ENCODE measurements at regions not wholly inside any gene's neighbourhood (a gene's known extent, or its start where the extent isn't known, plus 50 kb on each side); places are given as distances from the start of the nearest gene placed in this dataset.
"Not testable (repeated sequence)": the region's sequence is repeated elsewhere in the genome, so short reads cannot be mapped to it uniquely, and the experiment has no call there.

GRCh38 chr4:110850461-110851442, 227.9 kb upstream of the PITX2 start:
- DNase-seq = no peak

- no peak for DNase-seq
Observed at GRCh38 chr4:110851989-110852388, 229.1 kb upstream of the PITX2 start.

GRCh38 chr4:110852793-110853192, 229.9 kb upstream of the PITX2 start:
- DNase-seq = no peak

- no peak for DNase-seq
Observed at GRCh38 chr4:110853242-110853641, 230.4 kb upstream of the PITX2 start.

GRCh38 chr4:110854021-110854678, 231.3 kb upstream of the PITX2 start:
- DNase-seq = no peak

- DNase-seq = no peak
Observed at GRCh38 chr4:110860125-110860524, 237.2 kb upstream of the PITX2 start.

GRCh38 chr4:110860901-110861300, 238.0 kb upstream of the PITX2 start:
- DNase-seq = no peak

- DNase-seq = no peak
Observed at GRCh38 chr4:110865611-110866259, 242.9 kb upstream of the PITX2 start.

- DNase-seq = no peak
Observed at GRCh38 chr4:110867251-110867960, 244.5 kb upstream of the PITX2 start.

- DNase-seq = no peak
Observed at GRCh38 chr4:110867981-110868720, 245.3 kb upstream of the PITX2 start.

- DNase-seq = no peak
Observed at GRCh38 chr4:110869114-110869513, 246.2 kb upstream of the PITX2 start.

- DNase-seq = peak; percentile 87
Observed at GRCh38 chr4:110869862-110870572, 247.1 kb upstream of the PITX2 start.

- not testable (repeated sequence) for DNase-seq
Observed at GRCh38 chr4:110876214-110876613, 253.3 kb upstream of the PITX2 start.

- no peak for DNase-seq
Observed at GRCh38 chr4:110876866-110877265, 254.0 kb upstream of the PITX2 start.

GRCh38 chr4:110877778-110878370, 255.0 kb upstream of the PITX2 start:
- no peak for DNase-seq

- no peak for DNase-seq
Observed at GRCh38 chr4:110878413-110878812, 255.5 kb upstream of the PITX2 start.

- no peak for DNase-seq
Observed at GRCh38 chr4:110878956-110879355, 256.1 kb upstream of the PITX2 start.

- no peak for DNase-seq
Observed at GRCh38 chr4:110886270-110886669, 263.4 kb upstream of the PITX2 start.

GRCh38 chr4:110886856-110887255, 264.0 kb upstream of the PITX2 start:
- DNase-seq = no peak

- DNase-seq = no peak
Observed at GRCh38 chr4:110897784-110898183, 274.9 kb upstream of the PITX2 start.

GRCh38 chr4:110898290-110898689, 275.4 kb upstream of the PITX2 start:
- no peak for DNase-seq

Data from COR-L47 (cell line).